ENCODE measurements at regions not wholly inside any gene's neighbourhood (a gene's known extent, or its start where the extent isn't known, plus 50 kb on each side); places are given as distances from the start of the nearest gene placed in this dataset.
"Not testable (repeated sequence)": the region's sequence is repeated elsewhere in the genome, so short reads cannot be mapped to it uniquely, and the experiment has no call there.

- H3K4me1 ChIP-seq (ENCODE audit: insufficient read depth, low read length); H2AFZ ChIP-seq (ENCODE audit: low read length); H3K36me3 ChIP-seq (replicated peaks in 1 of 2; ENCODE audit: control insufficient read depth in 1 of 2, insufficient read depth in 2 of 2, low read length in 2 of 2); intact Hi-C loops (cut with micrococcal nuclease; ENCODE audit: unreplicated experiment); in situ Hi-C loops (cut with HindIII; ENCODE audit: extremely low pct_ligation_motif_present, low pct_unique_long_range_greater_than_20kb); H3K79me2 ChIP-seq (ENCODE audit: insufficient read depth, low read length); H4K20me1 ChIP-seq (ENCODE audit: insufficient read depth, low read length); H3K4me2 ChIP-seq (ENCODE audit: low read depth, low read length); H3K4me3 ChIP-seq (replicated peaks in 1 of 3; ENCODE audit: insufficient read depth in 1 of 3, low read depth in 2 of 3, low read length in 3 of 3); FAIRE-seq; POLR2A ChIA-PET; ATAC-seq; H3K27me3 ChIP-seq (ENCODE audit: control insufficient read depth in 1 of 2, insufficient read depth in 2 of 2, low read length in 2 of 2); H3K9ac ChIP-seq (ENCODE audit: insufficient read depth, low read depth, low read length); DNase-seq (ENCODE audit: low spot score); CTCF ChIA-PET (ENCODE audit: low intra/inter-chr PET ratio, low total read pairs); H3K27ac ChIP-seq (ENCODE audit: extremely low read length, insufficient read depth, low read length); BruUV-seq (replicated peaks): not testable (repeated sequence)
- H3K9me3 ChIP-seq (ENCODE audit: low read length), result peaks cover 73% of the 10 kb centered on the region
- 0% methylated on average over 1 of the region's 1 CpG for WGBS (ENCODE audit: low lambda C conversion rate)
Measured at GRCh38 chr22:11351181-11351580, 4176.8 kb upstream of the OR11H1 start.

GRCh38 chr22:11352287-11352686 lies 4175.7 kb upstream of the OR11H1 start:
- 0 out of 4 replicates have a peak, but pooled peaks of 1 of the 2 experiments have one; percentile 16 for TF ChIP-seq MAFK (conservative IDR thresholded peaks at IDR 0.05 in 1 of 2, IDR thresholded peaks at IDR 0.05 in 1 of 2; ENCODE audit: low read length in 2 of 2)
- H3K27ac ChIP-seq (ENCODE audit: extremely low read length, insufficient read depth, low read length); BruUV-seq (replicated peaks); DNase-seq (ENCODE audit: low spot score); FAIRE-seq; H3K27me3 ChIP-seq (ENCODE audit: control insufficient read depth in 1 of 2, insufficient read depth in 2 of 2, low read length in 2 of 2); H3K79me2 ChIP-seq (ENCODE audit: insufficient read depth, low read length); in situ Hi-C loops (cut with HindIII; ENCODE audit: extremely low pct_ligation_motif_present, low pct_unique_long_range_greater_than_20kb); H2AFZ ChIP-seq (ENCODE audit: low read length); CTCF ChIA-PET (ENCODE audit: low intra/inter-chr PET ratio, low total read pairs); H3K4me2 ChIP-seq (ENCODE audit: low read depth, low read length); H3K4me3 ChIP-seq (replicated peaks in 1 of 3; ENCODE audit: insufficient read depth in 1 of 3, low read depth in 2 of 3, low read length in 3 of 3); POLR2A ChIA-PET; H3K4me1 ChIP-seq (ENCODE audit: insufficient read depth, low read length); H4K20me1 ChIP-seq (ENCODE audit: insufficient read depth, low read length); intact Hi-C loops (cut with micrococcal nuclease; ENCODE audit: unreplicated experiment); ATAC-seq; H3K36me3 ChIP-seq (replicated peaks in 1 of 2; ENCODE audit: control insufficient read depth in 1 of 2, insufficient read depth in 2 of 2, low read length in 2 of 2); H3K9ac ChIP-seq (ENCODE audit: insufficient read depth, low read depth, low read length): not testable (repeated sequence)
- peaks cover 76% of the 10 kb centered on the region for H3K9me3 ChIP-seq (ENCODE audit: low read length)
- 2% methylated on average over 3 of the region's 3 CpGs for WGBS (ENCODE audit: low lambda C conversion rate)

- H3K36me3 ChIP-seq (replicated peaks in 1 of 2; ENCODE audit: control insufficient read depth in 1 of 2, insufficient read depth in 2 of 2, low read length in 2 of 2), result no peaks in the 10 kb centered on the region
- no peak overlapping the region for H3K4me3 ChIP-seq (replicated peaks in 1 of 3; ENCODE audit: insufficient read depth in 1 of 3, low read depth in 2 of 3, low read length in 3 of 3)
- WGBS (ENCODE audit: low lambda C conversion rate), result 19% methylated on average over 11 of the region's 12 CpGs
- CTCF ChIA-PET (ENCODE audit: low intra/inter-chr PET ratio, low total read pairs), result no interaction called here
- intact Hi-C loops (cut with micrococcal nuclease; ENCODE audit: unreplicated experiment), result no loop called here
- no peak overlapping the region for H3K9ac ChIP-seq (ENCODE audit: insufficient read depth, low read depth, low read length)
- H3K27ac ChIP-seq (ENCODE audit: extremely low read length, insufficient read depth, low read length), result no peak overlapping the region
- ATAC-seq (no peak), DNase-seq (ENCODE audit: low spot score) (no peak), FAIRE-seq (no peak)
- no peaks in the 10 kb centered on the region for H4K20me1 ChIP-seq (ENCODE audit: insufficient read depth, low read length)
- H3K4me1 ChIP-seq (ENCODE audit: insufficient read depth, low read length), result no peaks in the 10 kb centered on the region
- peaks cover 73% of the 10 kb centered on the region for H3K9me3 ChIP-seq (ENCODE audit: low read length)
- H2AFZ ChIP-seq (ENCODE audit: low read length), result no peak overlapping the region
- BruUV-seq (replicated peaks), result no TSS peak
- H3K27me3 ChIP-seq (ENCODE audit: control insufficient read depth in 1 of 2, insufficient read depth in 2 of 2, low read length in 2 of 2), result no peaks in the 10 kb centered on the region
- no peaks in the 10 kb centered on the region for H3K79me2 ChIP-seq (ENCODE audit: insufficient read depth, low read length)
- no peak overlapping the region for H3K4me2 ChIP-seq (ENCODE audit: low read depth, low read length)
- in situ Hi-C loops (cut with HindIII; ENCODE audit: extremely low pct_ligation_motif_present, low pct_unique_long_range_greater_than_20kb), result no loop called here
- POLR2A ChIA-PET, result no interaction called here
- TF ChIP-seq MTERF4 (CRISPR knock-in tag; IDR thresholded peaks at IDR 0.05) (no peak), SRSF4 (IDR thresholded peaks at IDR 0.05; ENCODE audit: low read depth, low read length, poor library complexity, severe bottlenecking) (no peak), FOXP4 (CRISPR knock-in tag; IDR thresholded peaks at IDR 0.05) (no peak), ZNF547 (CRISPR knock-in tag; IDR thresholded peaks at IDR 0.05) (no peak), CCAR2 (optimal IDR thresholded peaks at IDR 0.05; ENCODE audit: low read depth, low read length) (no peak), ZNF749 (CRISPR knock-in tag; IDR thresholded peaks at IDR 0.05; ENCODE audit: borderline replicate concordance) (no peak)
Measured at GRCh38 chr22:11360632-11361031, 4167.4 kb upstream of the OR11H1 start.
